ENCODE measurements at regions not wholly inside any gene's neighbourhood (a gene's known extent, or its start where the extent isn't known, plus 50 kb on each side); places are given as distances from the start of the nearest gene placed in this dataset.

GRCh38 chr10:81027706-81028105, 490.0 kb downstream of the SH2D4B start:
- FAIRE-seq: no peak

DNA sequence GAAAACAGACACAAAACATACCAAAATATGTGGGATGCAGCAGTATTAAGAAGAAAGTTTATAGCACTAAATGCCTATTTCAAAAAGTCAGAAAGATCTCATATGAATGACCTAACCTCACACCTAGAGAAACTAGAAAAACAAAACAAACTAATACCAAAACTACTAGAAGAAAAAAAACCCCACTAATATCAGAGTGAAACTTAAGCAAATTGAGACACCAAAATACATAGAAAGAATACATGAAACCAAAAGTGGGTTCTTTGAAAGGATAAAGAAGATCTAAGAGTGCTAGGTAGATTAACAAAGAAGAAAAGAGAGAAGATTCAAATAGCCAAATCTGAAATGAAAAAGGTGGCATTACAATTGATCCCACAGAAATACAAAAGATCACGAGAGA, 494.1 kb downstream of the SH2D4B start:
- no peak for FAIRE-seq

DNA sequence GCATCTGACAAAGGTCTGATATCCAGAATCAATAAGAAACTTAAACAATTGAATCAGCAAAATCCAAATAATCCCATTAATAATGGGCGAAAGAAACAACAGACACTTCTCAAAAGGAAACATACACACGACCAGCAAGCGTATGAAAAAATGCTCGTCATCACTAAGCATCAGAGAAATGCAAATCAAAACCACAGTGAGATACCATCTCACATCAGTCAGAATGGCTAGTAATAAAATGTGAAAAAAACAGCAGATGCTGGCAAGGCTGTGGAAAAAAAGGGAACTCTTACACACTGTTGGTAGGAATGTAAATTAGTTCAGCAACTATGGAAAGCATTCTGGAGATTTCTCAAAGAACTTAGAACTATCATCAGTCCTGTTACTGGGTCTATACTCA, 496.7 kb downstream of the SH2D4B start:
- FAIRE-seq: no peak

- FAIRE-seq: no peak
These were observed 498.6 kb downstream of the SH2D4B start for GRCh38 chr10:81036257-81036656.

DNA sequence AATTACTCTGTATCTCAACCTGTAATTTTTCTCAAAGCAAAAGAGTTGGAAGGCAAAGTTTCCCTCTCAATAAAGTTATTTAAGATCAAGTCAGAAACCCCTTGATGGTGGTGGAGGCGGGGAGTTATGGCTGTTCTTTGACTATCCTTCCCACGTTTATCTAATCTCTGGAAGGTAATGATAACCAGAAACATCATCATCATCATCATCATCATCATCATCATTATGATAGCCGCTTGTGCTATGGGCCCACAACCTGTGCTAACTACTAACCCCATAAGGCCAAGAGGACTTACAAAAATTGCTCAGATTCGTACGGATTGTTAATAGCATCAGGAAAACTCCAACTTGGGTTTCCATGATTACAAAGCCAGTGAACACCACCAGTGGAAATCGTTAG, 502.3 kb downstream of the SH2D4B start:
- no peak for FAIRE-seq

DNA sequence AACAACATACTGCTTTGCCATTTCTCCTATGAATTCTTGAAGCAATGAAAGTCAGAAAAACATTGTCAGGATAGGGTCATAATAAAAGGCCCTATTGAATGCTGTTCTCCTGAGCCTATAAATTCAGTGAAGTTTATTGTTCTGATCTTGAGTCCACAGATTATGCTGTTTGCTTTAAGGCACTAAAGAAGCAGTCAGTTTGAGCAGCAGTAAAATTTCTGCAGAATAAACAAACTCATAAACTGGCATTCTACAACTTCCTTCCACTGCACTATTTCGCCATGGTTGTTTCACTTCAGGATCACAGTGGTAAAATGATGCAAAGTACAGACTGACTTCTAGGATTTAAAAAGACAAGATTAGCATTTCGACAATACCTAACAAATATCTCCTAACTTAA, 503.2 kb downstream of the SH2D4B start:
- FAIRE-seq: peak; percentile 81

DNA sequence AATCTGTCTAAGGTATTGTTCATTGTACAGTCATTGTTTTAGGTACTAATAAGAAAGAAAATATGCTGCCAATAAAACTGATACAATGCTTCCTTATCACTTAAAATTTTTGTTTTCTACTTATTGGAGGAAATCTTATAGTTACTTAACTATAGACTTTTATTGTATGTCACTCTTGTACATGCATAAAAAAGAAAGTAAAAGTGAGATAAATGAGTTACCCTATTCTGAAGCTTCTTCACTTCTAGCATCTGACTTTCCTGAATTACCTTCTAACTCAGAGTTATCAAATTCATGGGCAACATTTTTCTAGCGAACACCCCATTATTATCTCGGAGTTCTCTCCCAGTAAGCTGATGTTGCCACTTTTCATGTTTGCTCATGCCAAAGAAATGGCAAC, 504.9 kb downstream of the SH2D4B start:
- FAIRE-seq: no peak

DNA sequence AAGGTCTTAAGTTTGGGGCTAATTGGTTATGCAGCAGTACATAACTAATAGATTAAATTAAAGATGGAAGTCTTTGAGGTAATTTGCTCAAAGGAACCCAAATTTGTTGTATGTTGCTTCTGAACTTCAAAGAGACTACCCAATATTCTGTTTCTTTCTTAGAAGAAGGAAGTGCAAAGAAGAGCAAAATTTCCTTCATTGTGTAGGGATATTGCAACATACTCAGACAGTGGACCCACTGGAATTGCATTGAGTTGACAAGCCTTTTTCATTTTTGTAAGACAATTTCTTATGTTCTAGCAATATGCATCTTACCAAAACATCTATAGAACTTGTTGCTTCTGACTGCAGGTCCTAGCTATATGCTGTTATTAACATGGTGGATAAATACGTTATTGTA, 527.8 kb downstream of the SH2D4B start:
- FAIRE-seq: no peak

DNA sequence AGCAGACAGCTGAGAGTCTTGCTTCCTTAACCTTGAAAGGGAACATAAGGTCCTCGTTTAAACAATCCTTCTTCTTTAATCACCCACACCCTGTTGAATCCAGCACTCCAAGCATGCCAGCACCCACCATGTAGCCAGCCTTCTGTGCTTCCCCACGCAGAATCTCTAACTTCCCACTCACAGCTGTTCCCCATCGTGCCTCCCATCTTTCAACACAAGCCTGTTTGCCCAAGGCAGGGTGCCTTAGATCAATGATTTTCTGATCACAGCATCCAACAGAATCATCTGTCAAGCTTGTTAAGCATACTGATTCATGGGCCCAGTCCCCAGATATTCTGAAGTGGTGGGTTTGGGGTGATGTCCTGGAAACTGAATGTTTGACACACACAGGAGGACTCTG, 530.8 kb downstream of the SH2D4B start:
- no peak for FAIRE-seq

- no peak for FAIRE-seq
These were observed 533.5 kb downstream of the SH2D4B start for GRCh38 chr10:81071087-81071796.

DNA sequence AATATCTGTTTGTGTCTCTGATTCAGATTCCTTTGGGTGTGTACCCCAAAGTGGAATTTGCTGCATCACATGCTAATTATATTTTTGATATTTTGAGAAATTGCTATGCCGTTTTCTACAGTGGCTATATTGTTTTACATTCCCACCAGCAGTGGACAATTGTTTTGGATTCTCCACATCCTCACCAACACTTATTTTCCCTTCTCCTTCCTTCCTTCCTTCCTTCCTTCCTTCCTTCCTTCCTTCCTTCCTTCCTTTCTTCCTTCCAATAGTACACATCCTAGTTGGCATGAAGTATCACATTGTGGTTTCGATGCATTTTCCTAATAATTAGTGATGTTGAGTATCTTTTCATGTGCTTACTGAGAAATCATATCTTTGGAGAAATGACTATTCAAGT, 535.5 kb downstream of the SH2D4B start:
- FAIRE-seq: no peak

DNA sequence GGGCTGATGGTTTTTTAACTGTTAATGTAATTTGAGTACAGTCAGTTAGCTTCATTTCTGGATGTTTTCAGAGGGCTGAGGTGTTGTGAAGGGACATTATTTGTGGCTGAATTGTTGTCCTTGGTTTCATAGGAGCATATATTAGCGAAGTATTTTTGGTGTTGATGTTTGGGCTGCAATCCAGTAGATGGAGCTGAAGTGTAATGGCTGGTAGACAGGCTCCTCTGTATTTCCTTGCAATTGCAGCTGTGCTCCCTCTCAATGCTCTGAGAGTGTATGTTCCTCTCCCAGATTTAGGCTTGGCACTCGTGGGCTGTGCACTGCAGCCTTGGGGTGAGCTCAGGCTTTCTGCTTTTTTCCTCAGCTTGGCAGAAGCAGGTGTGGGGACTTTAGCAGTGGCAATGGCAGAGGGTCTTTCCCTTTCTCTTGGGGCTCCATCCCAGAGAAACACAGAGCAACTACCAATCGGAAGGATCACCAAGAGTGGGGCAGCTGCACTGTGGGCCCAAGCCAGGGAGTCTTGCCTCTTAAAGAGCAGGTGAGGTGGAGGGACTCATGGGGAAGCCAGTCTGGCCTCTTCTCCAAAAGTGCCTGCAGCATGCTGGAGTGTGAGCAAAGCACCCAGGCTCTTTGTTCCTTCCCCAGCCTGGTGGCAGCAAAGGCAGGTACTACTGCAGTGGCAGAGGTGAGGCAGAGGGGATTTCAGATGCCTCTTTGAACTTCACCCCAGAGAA, 544.4 kb downstream of the SH2D4B start:
- FAIRE-seq: no peak

- no peak for FAIRE-seq
These were observed 545.1 kb downstream of the SH2D4B start for GRCh38 chr10:81082621-81083376.

DNA sequence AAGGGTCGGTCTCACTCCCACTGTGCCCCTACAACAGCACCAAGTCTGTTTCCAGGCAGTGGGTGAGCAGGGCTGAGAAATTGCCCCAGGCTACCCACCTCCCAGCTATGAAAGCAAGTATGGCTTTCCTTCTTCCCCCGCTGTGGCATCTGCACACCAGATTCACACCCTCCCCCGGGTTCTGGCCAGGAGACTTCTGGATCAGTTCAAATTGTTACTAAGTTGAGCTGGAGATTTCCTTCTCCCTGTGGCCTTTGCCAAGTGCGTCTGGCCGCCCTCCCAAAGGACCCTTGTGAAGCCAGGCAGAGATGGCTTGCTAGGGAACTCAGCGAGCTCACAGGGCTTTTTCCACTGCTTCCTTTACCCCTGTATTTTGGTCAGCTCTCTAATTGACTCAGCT, 555.4 kb downstream of the SH2D4B start:
- FAIRE-seq: no peak

- FAIRE-seq: no peak
These were observed 557.5 kb downstream of the SH2D4B start for GRCh38 chr10:81095238-81095637.

GRCh38 chr10:81096558-81096957, 558.9 kb downstream of the SH2D4B start:
- FAIRE-seq: no peak

DNA sequence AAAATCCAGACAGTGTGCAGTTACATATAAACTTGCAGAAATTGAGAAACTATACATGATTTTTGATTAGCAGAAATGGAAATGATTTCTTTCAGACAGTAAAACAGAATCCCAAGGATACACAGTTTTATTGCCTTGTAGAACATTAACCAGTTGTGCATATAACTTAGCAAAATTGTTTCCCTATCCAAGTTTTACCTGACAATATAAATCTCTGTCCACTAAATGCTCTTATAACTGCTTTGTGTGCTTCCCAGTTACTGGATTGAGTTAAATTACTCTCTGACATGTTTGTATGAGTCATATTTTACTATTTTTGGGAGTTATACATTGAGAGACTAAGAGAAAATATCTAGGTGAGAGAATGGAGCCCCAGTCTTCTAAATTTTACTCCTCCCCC, 563.4 kb downstream of the SH2D4B start:
- FAIRE-seq: no peak

GRCh38 chr10:81104494-81104893, 566.8 kb downstream of the SH2D4B start:
- no peak for FAIRE-seq

GRCh38 chr10:81108516-81109199, 571.0 kb downstream of the SH2D4B start:
- FAIRE-seq: no peak

DNA sequence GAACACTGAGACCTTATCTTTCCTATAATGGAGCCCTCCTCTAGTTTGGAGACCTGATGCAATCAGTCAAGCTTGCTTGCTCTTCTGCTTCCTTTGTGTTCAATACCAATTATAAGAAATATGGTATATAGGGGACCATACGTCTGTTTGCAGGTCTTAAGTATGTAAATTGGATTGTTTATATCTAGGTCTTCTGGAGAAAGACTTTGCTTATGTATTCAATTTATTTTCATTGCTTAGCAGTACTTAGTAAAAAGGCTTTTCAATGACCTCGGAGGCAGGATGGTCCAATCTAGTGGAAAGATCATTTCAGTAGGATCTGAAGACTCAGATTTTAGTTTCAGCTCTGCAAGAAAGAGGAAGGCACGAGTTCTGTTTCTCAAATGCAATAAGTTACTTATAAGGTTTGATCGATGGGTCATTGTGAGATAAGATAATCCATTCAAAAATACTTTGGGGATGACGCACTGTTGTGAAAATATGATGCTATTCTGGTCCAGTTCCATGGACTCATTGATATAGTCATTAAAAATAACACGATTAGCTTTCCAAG, 571.6 kb downstream of the SH2D4B start:
- no peak for FAIRE-seq

- no peak for FAIRE-seq
These were observed 578.5 kb downstream of the SH2D4B start for GRCh38 chr10:81116201-81116600.

DNA sequence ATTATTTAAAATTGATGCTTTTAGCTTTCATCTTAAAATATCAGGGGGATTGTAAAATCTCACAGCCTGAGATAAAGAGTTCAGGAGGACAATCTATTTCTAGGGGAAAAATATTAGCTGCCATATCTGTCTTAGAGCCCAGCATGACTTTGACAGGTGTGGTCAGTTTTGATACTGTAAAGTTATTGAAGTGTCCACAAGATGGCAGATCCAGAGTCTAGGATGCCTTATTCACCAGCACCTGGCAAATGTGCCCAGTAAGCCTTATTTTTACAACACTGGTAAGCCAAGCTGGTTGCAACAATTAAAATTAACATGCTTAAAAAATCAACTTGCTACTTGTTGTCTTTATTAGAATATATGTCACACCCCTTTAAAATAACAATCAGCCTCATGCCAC, 579.3 kb downstream of the SH2D4B start:
- no peak for FAIRE-seq

DNA sequence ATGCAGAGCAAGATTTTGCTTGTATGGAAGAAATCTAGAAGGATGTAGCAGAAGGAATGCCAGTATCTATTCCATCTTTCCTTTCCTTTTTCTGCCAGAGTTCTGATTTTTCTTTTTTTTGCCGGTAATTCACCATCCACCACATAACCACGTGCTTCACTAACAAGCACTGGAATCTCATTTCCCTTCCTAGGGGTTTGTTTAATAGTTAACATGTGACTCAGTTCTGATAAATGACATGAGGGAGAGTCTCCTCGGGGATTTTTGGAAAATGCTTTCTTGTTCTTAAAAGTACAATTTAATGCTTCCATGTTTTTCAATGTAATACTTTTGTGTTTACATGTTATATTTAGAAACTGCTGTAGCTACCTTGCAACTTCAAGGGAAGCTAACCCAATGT, 590.2 kb downstream of the SH2D4B start:
- FAIRE-seq: no peak

Measured in colon (tissue), 2 donors.